RWPE1 (cell line): ENCODE measurements at regions not wholly inside any gene's neighbourhood (a gene's known extent, or its start where the extent isn't known, plus 50 kb on each side); places are given as distances from the start of the nearest gene placed in this dataset.

Experiments
- CTCF ChIA-PET: fragments of 350-600 bp; sonication (Branson Sonifier 250); formaldehyde crosslinking; extraction: SDS; loops from one replicate; lab custom pipeline; 2021; lab: Yijun Ruan, JAX
- POLR2A ChIA-PET: fragments of 400-600 bp; formaldehyde crosslinking; extraction: SDS; loops from one replicate; lab custom pipeline; 2020; ENCODE audit warnings: antibody characterized with exemption; ENCODE audit not compliant: low non-redundant PET; lab: Yijun Ruan, JAX
- DNase-seq: peaks from one replicate; pipeline ENCODE4 v3.0.0; 2012; ENCODE audit warnings: low spot score
- H3K27ac ChIP-seq: fragments of 450-650 bp; 2 replicates; pipeline ENCODE4 v1.5.1; 2017
- CTCF ChIP-seq: fragments of 450-650 bp; conservative IDR thresholded peaks from 2 replicates; pipeline ENCODE4 v1.5.1; 2017; ENCODE audit warnings: low read depth, mild to moderate bottlenecking

- CTCF ChIA-PET: no interaction called here
- no peak for TF ChIP-seq CTCF
- no peak for DNase-seq
- POLR2A ChIA-PET: no interaction called here
- H3K27ac ChIP-seq: no peak overlapping the region
These were observed 759.6 kb downstream of the NXPH1 start for GRCh38 chr7:9192969-9193368.

DNA sequence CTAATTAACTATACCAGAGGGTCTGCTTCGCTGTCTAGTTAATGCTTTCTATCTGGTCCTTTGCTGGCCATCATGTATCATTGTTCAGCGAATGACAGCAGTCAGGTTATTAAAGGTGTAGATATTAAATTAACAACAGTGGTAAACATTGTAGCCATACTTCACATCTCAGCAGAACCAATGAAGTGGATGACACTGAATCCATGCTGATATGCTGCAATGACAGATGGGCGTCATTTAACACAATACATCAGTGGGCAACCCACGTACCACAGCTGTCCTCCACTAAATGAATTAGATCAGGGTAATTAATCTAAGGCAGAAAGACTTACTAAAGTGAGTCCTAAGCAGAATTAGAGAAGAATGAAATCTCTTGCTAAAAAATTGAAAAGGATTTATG is 767.2 kb downstream of the NXPH1 start:
- ChIA-PET CTCF (no interaction called here), POLR2A (no interaction called here)
- DNase-seq: no peak

GRCh38 chr7:9201928-9202327 is 768.5 kb downstream of the NXPH1 start:
- no peak for TF ChIP-seq CTCF
- H3K27ac ChIP-seq: no peak overlapping the region
- ChIA-PET POLR2A (no interaction called here), CTCF (no interaction called here)
- DNase-seq: no peak

More for the DNA sequence above, 767.2 kb downstream of the NXPH1 start:
- TF ChIP-seq CTCF: no peak
- H3K27ac ChIP-seq: no peak overlapping the region

DNA sequence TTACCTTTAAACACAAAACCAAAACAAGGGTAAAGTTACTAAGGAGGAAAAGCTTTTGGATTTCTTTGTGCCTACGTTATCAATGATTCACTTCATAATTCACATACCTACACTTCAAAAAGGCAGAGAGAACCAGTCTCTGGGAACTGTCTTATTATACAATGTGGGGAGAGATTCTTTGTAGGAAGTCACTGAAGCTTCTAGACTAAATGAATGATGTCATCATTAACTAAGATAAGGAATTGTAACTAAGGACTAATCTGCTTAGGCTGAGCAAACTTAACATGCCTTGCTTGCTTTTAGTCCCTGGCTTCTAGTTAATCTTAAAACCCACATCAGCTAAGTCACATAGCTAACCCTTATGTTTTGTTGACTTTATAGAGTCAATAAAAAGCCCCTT is 771.2 kb downstream of the NXPH1 start:
- DNase-seq: no peak
- TF ChIP-seq CTCF: no peak
- ChIA-PET POLR2A (no interaction called here), CTCF (no interaction called here)
- H3K27ac ChIP-seq: no peak overlapping the region

DNA sequence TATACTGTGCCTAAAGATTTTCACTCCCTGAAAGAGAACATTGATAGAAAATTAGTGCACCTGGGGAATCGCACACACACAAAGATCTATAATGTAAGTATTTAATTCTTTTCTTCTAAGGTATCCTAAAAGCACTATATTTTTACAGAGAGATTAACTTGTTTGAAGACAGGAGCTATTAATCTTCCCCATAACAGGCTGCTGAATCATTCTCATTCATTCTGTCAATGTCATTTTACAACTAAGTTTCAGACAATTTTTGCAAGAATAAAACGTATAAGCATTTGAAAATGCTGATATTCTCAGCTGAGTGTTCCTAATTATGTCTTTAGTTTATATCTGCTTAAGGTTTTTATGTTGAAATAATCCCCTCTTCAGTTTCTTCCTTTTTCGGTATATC is 776.7 kb downstream of the NXPH1 start:
- no peak for DNase-seq
- TF ChIP-seq CTCF: no peak
- H3K27ac ChIP-seq: no peak overlapping the region
- CTCF ChIA-PET: interaction anchor here (0.6 kb wide), 1 partner anchor 25 kb away, joined by 4 read pairs; no protein-coding TSS in a partner anchor
- POLR2A ChIA-PET: no interaction called here

DNA sequence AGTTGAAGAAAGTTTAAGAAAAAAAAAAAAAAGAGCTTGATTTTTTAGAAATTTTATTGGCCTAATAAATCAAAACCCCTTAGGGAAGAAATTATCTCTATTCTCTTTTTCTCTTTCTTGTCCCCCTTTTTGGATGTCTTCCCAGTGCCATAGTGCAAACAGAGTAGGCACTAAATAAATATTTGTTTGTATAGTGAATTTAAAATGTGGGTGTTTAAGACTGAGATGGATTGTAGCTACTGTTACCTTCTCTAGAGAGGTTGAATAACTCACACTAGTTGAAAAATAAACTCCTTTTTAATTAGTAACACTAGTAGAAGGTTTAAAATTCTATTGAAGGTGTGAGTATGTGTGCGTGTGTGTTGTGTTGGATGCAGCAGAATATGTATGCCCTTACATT is 783.8 kb downstream of the NXPH1 start:
- ChIA-PET POLR2A (no interaction called here), CTCF (interaction anchor here (0.6 kb wide), 1 partner anchor 1079 kb away, joined by 3 read pairs; no protein-coding TSS in a partner anchor)
- no peak overlapping the region for H3K27ac ChIP-seq
- no peak for TF ChIP-seq CTCF
- no peak for DNase-seq

GRCh38 chr7:9226500-9226899 is 793.1 kb downstream of the NXPH1 start:
- ChIA-PET CTCF (no interaction called here), POLR2A (no interaction called here)
- DNase-seq: no peak
- no peak for TF ChIP-seq CTCF
- no peak overlapping the region for H3K27ac ChIP-seq
